Astrocyte (in vitro differentiated cells and primary cell): ENCODE measurements at regions not wholly inside any gene's neighbourhood (a gene's known extent, or its start where the extent isn't known, plus 50 kb on each side); places are given as distances from the start of the nearest gene placed in this dataset.

Experiments
- EZH2 ChIP-seq: IDR thresholded peaks from 2 replicates; pipeline ENCODE4 v1.6.1; 2012; ENCODE audit warnings: mild to moderate bottlenecking, low read length, inconsistent platforms; ENCODE audit not compliant: insufficient read depth
- TF ChIP-seq, protein P1 (sequence below): IDR thresholded peaks from 2 replicates; pipeline ENCODE4 v1.5.1; 2011; ENCODE audit warnings: low read depth, mild to moderate bottlenecking, inconsistent platforms, low read length, moderate library complexity; ENCODE audit not compliant: insufficient read depth

DNA sequence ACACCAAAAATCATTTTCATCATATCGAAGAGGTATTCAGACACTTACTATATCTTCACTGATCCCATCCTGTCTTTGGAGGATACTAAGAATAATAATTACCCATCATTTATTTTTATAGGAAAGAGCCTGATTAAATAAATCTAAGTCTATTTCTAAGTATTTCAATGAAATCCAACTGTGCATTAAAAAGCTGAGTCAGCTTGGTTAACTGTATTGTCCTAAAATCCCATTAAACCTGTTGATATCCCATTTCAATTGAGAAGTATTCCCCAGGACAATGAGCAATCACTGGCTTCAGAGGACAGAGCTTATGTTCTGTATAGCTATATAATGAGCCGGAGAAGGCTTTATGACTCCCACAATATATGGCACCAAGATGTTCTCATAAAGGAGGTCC is 142.0 kb upstream of the RORB start:
- TF ChIP-seq, protein P1, sequence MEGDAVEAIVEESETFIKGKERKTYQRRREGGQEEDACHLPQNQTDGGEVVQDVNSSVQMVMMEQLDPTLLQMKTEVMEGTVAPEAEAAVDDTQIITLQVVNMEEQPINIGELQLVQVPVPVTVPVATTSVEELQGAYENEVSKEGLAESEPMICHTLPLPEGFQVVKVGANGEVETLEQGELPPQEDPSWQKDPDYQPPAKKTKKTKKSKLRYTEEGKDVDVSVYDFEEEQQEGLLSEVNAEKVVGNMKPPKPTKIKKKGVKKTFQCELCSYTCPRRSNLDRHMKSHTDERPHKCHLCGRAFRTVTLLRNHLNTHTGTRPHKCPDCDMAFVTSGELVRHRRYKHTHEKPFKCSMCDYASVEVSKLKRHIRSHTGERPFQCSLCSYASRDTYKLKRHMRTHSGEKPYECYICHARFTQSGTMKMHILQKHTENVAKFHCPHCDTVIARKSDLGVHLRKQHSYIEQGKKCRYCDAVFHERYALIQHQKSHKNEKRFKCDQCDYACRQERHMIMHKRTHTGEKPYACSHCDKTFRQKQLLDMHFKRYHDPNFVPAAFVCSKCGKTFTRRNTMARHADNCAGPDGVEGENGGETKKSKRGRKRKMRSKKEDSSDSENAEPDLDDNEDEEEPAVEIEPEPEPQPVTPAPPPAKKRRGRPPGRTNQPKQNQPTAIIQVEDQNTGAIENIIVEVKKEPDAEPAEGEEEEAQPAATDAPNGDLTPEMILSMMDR, result no peak
- no peak for TF ChIP-seq EZH2
